CD4-positive, alpha-beta memory T cell (primary cell): ENCODE measurements at regions not wholly inside any gene's neighbourhood (a gene's known extent, or its start where the extent isn't known, plus 50 kb on each side); places are given as distances from the start of the nearest gene placed in this dataset.
"Not testable (repeated sequence)": the region's sequence is repeated elsewhere in the genome, so short reads cannot be mapped to it uniquely, and the experiment has no call there.

Source experiments
- CTCF ChIA-PET: fragments of 350-600 bp; sonication (Branson Sonifier 250); formaldehyde crosslinking; loops from one replicate; lab custom pipeline; 2021; ENCODE audit warnings: inconsistent platforms; ENCODE audit not compliant: partially characterized antibody; lab: Charles Lee
- POLR2A ChIA-PET: fragments of 350-600 bp; sonication (Branson Sonifier 250); formaldehyde crosslinking; loops from one replicate; lab custom pipeline; 2021; ENCODE audit not compliant: partially characterized antibody; lab: Charles Lee
- DNase-seq, 5 donors: peaks; one replicate each; pipeline versions ENCODE4 v3.0.0 to v3.0.0-alpha.2; 2020 to 2022; ENCODE audit warnings: mixed read lengths in 1 of 5
- H3K27ac ChIP-seq: one replicate; pipeline ENCODE4 v1.7.0; 2013; ENCODE audit warnings: low read depth, low read length
- H3K27me3 ChIP-seq: 2 replicates; pipeline ENCODE4 v1.7.0; 2013; ENCODE audit warnings: mild to moderate bottlenecking, low read length, moderate library complexity; ENCODE audit not compliant: insufficient read depth
- H3K36me3 ChIP-seq: 2 replicates; pipeline ENCODE4 v1.7.0; 2013; ENCODE audit warnings: mild to moderate bottlenecking, low read length, moderate library complexity; ENCODE audit not compliant: insufficient read depth
- H3K4me1 ChIP-seq: 2 replicates; pipeline ENCODE4 v1.7.0; 2013; ENCODE audit warnings: mild to moderate bottlenecking, low read length, moderate library complexity; ENCODE audit not compliant: insufficient read depth
- H3K4me3 ChIP-seq, 2 donors: one replicate each; pipeline ENCODE4 v1.7.0; 2013; ENCODE audit warnings: low read length in 2 of 2, mild to moderate bottlenecking in 1 of 2
- H3K9me3 ChIP-seq, 2 donors: one replicate each; pipeline ENCODE4 v1.7.0; 2013; ENCODE audit warnings: low read length in 2 of 2, control low read depth in 1 of 2; ENCODE audit not compliant: control insufficient read depth in 1 of 2
- H3K27ac Mint-ChIP-seq, 7 donors: one replicate each; pipeline ENCODE4 v1.8.0; 2020 to 2021; ENCODE audit warnings: mixed read lengths in 7 of 7, mild to moderate bottlenecking in 6 of 7, inconsistent platforms in 3 of 7, moderate library complexity in 3 of 7
- H3K27me3 Mint-ChIP-seq, 2 donors: one replicate each; pipeline ENCODE4 v1.8.0; 2020 to 2021; ENCODE audit warnings: mixed read lengths in 2 of 2
- H3K36me3 Mint-ChIP-seq, 2 donors: one replicate each; pipeline ENCODE4 v1.8.0; 2020 to 2021; ENCODE audit warnings: mixed read lengths in 2 of 2, inconsistent platforms in 1 of 2, mild to moderate bottlenecking in 1 of 2
- H3K4me1 Mint-ChIP-seq, 4 donors: one replicate each; pipeline ENCODE4 v1.8.0; 2020 to 2021; ENCODE audit warnings: mixed read lengths in 4 of 4, mild to moderate bottlenecking in 1 of 4
- H3K4me3 Mint-ChIP-seq, 8 donors: one replicate each; pipeline ENCODE4 v1.8.0; 2020 to 2021; ENCODE audit warnings: mixed read lengths in 8 of 8, mild to moderate bottlenecking in 7 of 8, moderate library complexity in 6 of 8, inconsistent platforms in 3 of 8
- H3K9me3 Mint-ChIP-seq, 8 donors: one replicate each; pipeline ENCODE4 v1.8.0; 2020 to 2021; ENCODE audit warnings: mixed read lengths in 8 of 8, mild to moderate bottlenecking in 5 of 8, inconsistent platforms in 3 of 8, moderate library complexity in 1 of 8
- intact Hi-C: fragments of 100-400 bp; cut with micrococcal nuclease; formaldehyde crosslinking; loops from one replicate; pipeline ENCODE4 v1.15.1; 2023

- Histone ChIP-seq H3K27me3 (no peaks in the 10 kb centered on the region), H3K4me1 (no peaks in the 10 kb centered on the region), H3K36me3 (no peaks in the 10 kb centered on the region), H3K4me3 (no peak overlapping the region), H3K27ac (no peak overlapping the region), H3K9me3 (no peaks in the 10 kb centered on the region)
- Mint-ChIP-seq H3K27me3 (no peaks in the 10 kb centered on the region), H3K4me1 (no peaks in the 10 kb centered on the region), H3K27ac (no peak overlapping the region), H3K9me3 (peaks cover 0 to 18% (median 7%) of the 10 kb centered on the region in 8 donors), H3K4me3 (no peak overlapping the region), H3K36me3 (no peaks in the 10 kb centered on the region)
- POLR2A ChIA-PET = no interaction called here
- DNase-seq = no peak
- intact Hi-C loops = no loop called here
- CTCF ChIA-PET = no interaction called here
Observed at GRCh38 chr2:39573276-39573675, 92.4 kb upstream of the TMEM178A start.

GRCh38 chr2:39581866-39582265, 83.9 kb upstream of the TMEM178A start:
- Histone ChIP-seq H3K27ac (no peak overlapping the region), H3K27me3 (no peaks in the 10 kb centered on the region), H3K36me3 (no peaks in the 10 kb centered on the region), H3K4me3 (no peak overlapping the region), H3K4me1 (no peaks in the 10 kb centered on the region), H3K9me3 (no peaks in the 10 kb centered on the region)
- DNase-seq = no peak
- Mint-ChIP-seq H3K27me3 (peaks cover 5 to 8% of the 10 kb centered on the region in 2 donors), H3K9me3 (peaks cover 9 to 35% (median 14%) of the 10 kb centered on the region in 8 donors), H3K4me1 (no peaks in the 10 kb centered on the region), H3K27ac (no peak overlapping the region), H3K36me3 (peaks cover 0 to 2% of the 10 kb centered on the region in 2 donors), H3K4me3 (no peak overlapping the region)
- ChIA-PET POLR2A (no interaction called here), CTCF (no interaction called here)
- intact Hi-C loops = no loop called here

- ChIA-PET POLR2A (no interaction called here), CTCF (no interaction called here)
- Mint-ChIP-seq H3K27me3 (peaks cover 5 to 8% of the 10 kb centered on the region in 2 donors), H3K4me3 (no peak overlapping the region), H3K27ac (no peak overlapping the region), H3K36me3 (peaks cover 2 to 8% of the 10 kb centered on the region in 2 donors), H3K4me1 (no peaks in the 10 kb centered on the region), H3K9me3 (peaks cover 9 to 29% (median 11%) of the 10 kb centered on the region in 8 donors)
- intact Hi-C loops = no loop called here
- H3K4me1 ChIP-seq = no peaks in the 10 kb centered on the region
- no peaks in the 10 kb centered on the region for H3K27me3 ChIP-seq
- no peaks in the 10 kb centered on the region for H3K9me3 ChIP-seq
- H3K27ac ChIP-seq = no peak overlapping the region
- no peaks in the 10 kb centered on the region for H3K36me3 ChIP-seq
- DNase-seq = no peak
- no peak overlapping the region for H3K4me3 ChIP-seq
Observed at GRCh38 chr2:39583213-39583612, 82.5 kb upstream of the TMEM178A start.

GRCh38 chr2:39583781-39584180, 81.9 kb upstream of the TMEM178A start:
- intact Hi-C loops = no loop called here
- Mint-ChIP-seq H3K27me3 (peaks cover 5 to 8% of the 10 kb centered on the region in 2 donors), H3K36me3 (peaks cover 2 to 11% of the 10 kb centered on the region in 2 donors), H3K27ac (no peak overlapping the region), H3K9me3 (peaks cover 6 to 27% (median 11%) of the 10 kb centered on the region in 8 donors), H3K4me1 (no peaks in the 10 kb centered on the region), H3K4me3 (no peak overlapping the region)
- ChIA-PET POLR2A (no interaction called here), CTCF (no interaction called here)
- H3K27ac ChIP-seq = no peak overlapping the region
- H3K4me1 ChIP-seq = no peaks in the 10 kb centered on the region
- H3K9me3 ChIP-seq = no peaks in the 10 kb centered on the region
- H3K36me3 ChIP-seq = no peaks in the 10 kb centered on the region
- H3K27me3 ChIP-seq = no peaks in the 10 kb centered on the region
- no peak overlapping the region for H3K4me3 ChIP-seq
- DNase-seq = no peak

- H3K9me3 ChIP-seq = no peaks in the 10 kb centered on the region
- DNase-seq = no peak
- intact Hi-C loops = no loop called here
- no peak overlapping the region for H3K27ac ChIP-seq
- ChIA-PET CTCF (no interaction called here), POLR2A (no interaction called here)
- no peaks in the 10 kb centered on the region for H3K36me3 ChIP-seq
- H3K27me3 ChIP-seq = no peaks in the 10 kb centered on the region
- H3K4me1 ChIP-seq = no peaks in the 10 kb centered on the region
- H3K27ac Mint-ChIP-seq = no peak overlapping the region
- peaks cover 2 to 11% of the 10 kb centered on the region in 2 donors for H3K36me3 Mint-ChIP-seq
- no peak overlapping the region for H3K4me3 Mint-ChIP-seq
- H3K27me3 Mint-ChIP-seq = peaks cover 5 to 8% of the 10 kb centered on the region in 2 donors
- no peak overlapping the region for H3K4me3 ChIP-seq
- peaks cover 5 to 21% (median 10%) of the 10 kb centered on the region in 8 donors for H3K9me3 Mint-ChIP-seq
- H3K4me1 Mint-ChIP-seq = no peaks in the 10 kb centered on the region
Observed at GRCh38 chr2:39584283-39584965, 81.3 kb upstream of the TMEM178A start.

GRCh38 chr2:39585531-39585930, 80.2 kb upstream of the TMEM178A start:
- intact Hi-C loops, H3K4me3 ChIP-seq, H3K4me1 Mint-ChIP-seq, CTCF ChIA-PET, H3K27ac ChIP-seq, POLR2A ChIA-PET, DNase-seq, H3K4me1 ChIP-seq, H3K9me3 ChIP-seq, H3K4me3 Mint-ChIP-seq, H3K27me3 Mint-ChIP-seq, H3K27ac Mint-ChIP-seq, H3K27me3 ChIP-seq, H3K36me3 ChIP-seq: not testable (repeated sequence)
- Mint-ChIP-seq H3K36me3 (peaks cover 2 to 11% of the 10 kb centered on the region in 2 donors), H3K9me3 (peaks cover 5 to 18% (median 10%) of the 10 kb centered on the region in 8 donors)

GRCh38 chr2:39587168-39587567, 78.5 kb upstream of the TMEM178A start:
- no peak overlapping the region for H3K27ac Mint-ChIP-seq
- H3K4me1 ChIP-seq = no peaks in the 10 kb centered on the region
- no peak overlapping the region for H3K4me3 Mint-ChIP-seq
- ChIA-PET CTCF (no interaction called here), POLR2A (no interaction called here)
- H3K36me3 ChIP-seq = no peaks in the 10 kb centered on the region
- H3K27ac ChIP-seq = no peak overlapping the region
- no peak for DNase-seq
- H3K9me3 ChIP-seq = no peaks in the 10 kb centered on the region
- peaks cover 0 to 8% (median 0%) of the 10 kb centered on the region in 8 donors for H3K9me3 Mint-ChIP-seq
- intact Hi-C loops = no loop called here
- no peaks in the 10 kb centered on the region for H3K27me3 ChIP-seq
- peaks cover 0 to 11% of the 10 kb centered on the region in 2 donors for H3K36me3 Mint-ChIP-seq
- H3K27me3 Mint-ChIP-seq = peaks cover 2 to 8% of the 10 kb centered on the region in 2 donors
- H3K4me3 ChIP-seq = no peak overlapping the region
- H3K4me1 Mint-ChIP-seq = no peaks in the 10 kb centered on the region
